ENCODE measurements at regions not wholly inside any gene's neighbourhood (a gene's known extent, or its start where the extent isn't known, plus 50 kb on each side); places are given as distances from the start of the nearest gene placed in this dataset.

DNA sequence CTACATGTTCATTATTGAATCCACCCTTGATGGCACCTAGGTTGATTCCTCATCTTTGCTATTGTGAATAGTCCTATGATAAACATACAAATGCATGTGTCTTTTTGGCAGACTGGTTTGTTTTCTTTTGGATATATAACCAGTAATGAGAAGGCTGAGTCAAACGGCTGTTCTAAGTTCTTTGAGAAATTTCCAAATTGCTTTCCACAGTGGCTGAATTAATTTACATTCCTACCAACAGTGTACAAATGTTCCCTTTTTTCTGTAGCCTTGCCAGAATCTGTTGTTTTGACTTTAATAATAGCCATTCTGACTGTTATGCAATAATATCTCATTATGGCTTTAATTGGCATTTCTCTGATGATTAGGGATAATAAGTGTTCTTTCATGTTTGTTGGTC lies 184.9 kb downstream of the CASP12 start:
- no peak overlapping the region for H3K27ac Mint-ChIP-seq
- H3K9ac ChIP-seq (ENCODE audit: insufficient read depth, low read length, poor library complexity, severe bottlenecking): no peak overlapping the region
- intact Hi-C loops (cut with micrococcal nuclease): no loop called here
- no peaks in the 10 kb centered on the region for H4K20me1 ChIP-seq (ENCODE audit: insufficient read depth, low read length)
- H3K9me3 ChIP-seq (replicated peaks in 1 of 2; ENCODE audit: control insufficient read depth in 1 of 2, insufficient read depth in 1 of 2, low read length in 2 of 2): no peaks in the 10 kb centered on the region
- TF ChIP-seq CTCF (IDR thresholded peaks at IDR 0.05): no peak
- no peak overlapping the region for H3K4me3 ChIP-seq (replicated peaks in 1 of 3; ENCODE audit: low read depth in 2 of 3, low read length in 3 of 3)
- peaks cover 0 to 3% (median 0%) of the 10 kb centered on the region in 3 donors for H3K27me3 Mint-ChIP-seq (ENCODE audit: low read depth in 3 of 3)
- no CpG with 5 or more reads among the region's 1 CpG for WGBS (ENCODE audit: insufficient coverage)
- H3K79me2 ChIP-seq (ENCODE audit: insufficient read depth, low read length): no peaks in the 10 kb centered on the region
- no peaks in the 10 kb centered on the region for H3K36me3 ChIP-seq (replicated peaks in 1 of 2; ENCODE audit: control insufficient read depth in 1 of 2, insufficient read depth in 2 of 2, low read length in 2 of 2)
- no peaks in the 10 kb centered on the region for H3K27me3 ChIP-seq (ENCODE audit: control insufficient read depth in 2 of 2, insufficient read depth in 2 of 2, low read length in 2 of 2)
- H3K4me3 Mint-ChIP-seq: no peak overlapping the region
- no peaks in the 10 kb centered on the region for H3K4me1 ChIP-seq (ENCODE audit: control insufficient read depth in 1 of 2, insufficient read depth in 2 of 2, low read length in 2 of 2)
- no peak overlapping the region for H2AFZ ChIP-seq (ENCODE audit: insufficient read depth, low read depth, low read length, poor library complexity, severe bottlenecking)
- no peak overlapping the region for H3K4me2 ChIP-seq (replicated peaks; ENCODE audit: extremely low read depth, low read length, poor library complexity, severe bottlenecking)
- H3K9me3 Mint-ChIP-seq: peaks cover 0 to 2% (median 0%) of the 10 kb centered on the region in 7 donors
- no peaks in the 10 kb centered on the region for H3K36me3 Mint-ChIP-seq
- no peak overlapping the region for H3K27ac ChIP-seq (ENCODE audit: low read depth in 1 of 2, low read length in 2 of 2)
- no peak for DNase-seq
- H3K4me1 Mint-ChIP-seq: peaks cover 2% of the 10 kb centered on the region

DNA sequence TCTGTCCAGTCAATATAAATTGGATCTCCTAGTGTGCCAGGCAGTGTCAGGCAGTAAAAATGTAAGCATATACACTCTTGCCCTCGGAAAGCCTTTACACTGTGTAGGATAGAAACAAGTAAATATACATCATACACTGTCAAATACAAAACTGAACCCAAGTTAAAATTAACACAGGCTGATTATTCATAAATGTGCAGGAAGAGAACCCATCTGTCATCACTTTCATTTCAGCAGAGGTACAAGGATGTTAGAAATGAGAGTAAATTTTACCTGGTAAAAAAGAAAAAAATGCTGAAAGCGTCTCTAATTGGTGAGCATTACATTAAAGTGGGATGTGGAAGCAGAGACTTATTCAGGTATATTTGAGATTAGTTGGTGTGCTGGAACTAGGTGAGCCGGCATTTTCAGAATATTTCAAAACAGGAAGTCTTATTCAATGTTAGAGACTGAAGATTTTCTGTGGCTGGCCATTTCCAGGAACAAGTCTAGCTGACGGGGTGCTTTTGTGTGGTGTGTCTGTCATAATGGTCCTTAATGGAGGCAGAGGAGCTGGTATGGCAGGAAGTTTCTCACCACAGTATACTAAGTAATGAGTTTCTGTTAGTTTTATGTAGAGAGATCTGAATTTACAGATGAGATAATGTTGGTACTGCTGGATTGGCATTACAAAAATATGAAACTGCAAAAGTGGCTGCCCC lies 192.6 kb downstream of the CASP12 start:
- no peaks in the 10 kb centered on the region for H3K27me3 Mint-ChIP-seq (ENCODE audit: low read depth in 3 of 3)
- Histone ChIP-seq H3K4me3 (replicated peaks in 1 of 3; ENCODE audit: low read depth in 2 of 3, low read length in 3 of 3) (peak overlapping the region; percentile 31 to 65 (median 64)), H3K27ac (ENCODE audit: low read depth in 1 of 2, low read length in 2 of 2) (peak overlapping the region in 1 of 2 donors; percentile 69), H3K36me3 (replicated peaks in 1 of 2; ENCODE audit: control insufficient read depth in 1 of 2, insufficient read depth in 2 of 2, low read length in 2 of 2) (no peaks in the 10 kb centered on the region), H3K79me2 (ENCODE audit: insufficient read depth, low read length) (no peaks in the 10 kb centered on the region), H4K20me1 (ENCODE audit: insufficient read depth, low read length) (no peaks in the 10 kb centered on the region), H2AFZ (ENCODE audit: insufficient read depth, low read depth, low read length, poor library complexity, severe bottlenecking) (peak overlapping the region; percentile 18), H3K4me2 (replicated peaks; ENCODE audit: extremely low read depth, low read length, poor library complexity, severe bottlenecking) (peak overlapping the region; percentile 69), H3K27me3 (ENCODE audit: control insufficient read depth in 2 of 2, insufficient read depth in 2 of 2, low read length in 2 of 2) (no peaks in the 10 kb centered on the region), H3K9ac (ENCODE audit: insufficient read depth, low read length, poor library complexity, severe bottlenecking) (peak overlapping the region; percentile 39), H3K4me1 (ENCODE audit: control insufficient read depth in 1 of 2, insufficient read depth in 2 of 2, low read length in 2 of 2) (peaks cover 22 to 27% of the 10 kb centered on the region in 2 donors), H3K9me3 (replicated peaks in 1 of 2; ENCODE audit: control insufficient read depth in 1 of 2, insufficient read depth in 1 of 2, low read length in 2 of 2) (no peaks in the 10 kb centered on the region)
- 0% methylated on average over 1 of the region's 4 CpGs for WGBS (ENCODE audit: insufficient coverage)
- no peak for TF ChIP-seq CTCF (IDR thresholded peaks at IDR 0.05)
- DNase-seq: peak; percentile 74 to 90 (median 83)
- intact Hi-C loops (cut with micrococcal nuclease): no loop called here
- H3K4me3 Mint-ChIP-seq: peak overlapping the region; percentile 71 to 79
- H3K36me3 Mint-ChIP-seq: peaks cover 2% of the 10 kb centered on the region in 2 donors
- peaks cover 32% of the 10 kb centered on the region for H3K4me1 Mint-ChIP-seq
- H3K27ac Mint-ChIP-seq: peak overlapping the region; percentile 75 to 91 (median 85)
- H3K9me3 Mint-ChIP-seq: peaks cover 0 to 2% (median 0%) of the 10 kb centered on the region in 7 donors

Data from CD14-positive monocyte (primary cell).